OCI-LY1 (cell line): ENCODE measurements at regions not wholly inside any gene's neighbourhood (a gene's known extent, or its start where the extent isn't known, plus 50 kb on each side); places are given as distances from the start of the nearest gene placed in this dataset.

Experiments used
- H2AFZ ChIP-seq: fragments of 200-600 bp; sonication (generic), shearing (Covaris generic); 2 replicates; pipeline ENCODE4 v1.6.0; 2014; ENCODE audit warnings: antibody characterized with exemption, mild to moderate bottlenecking, low read length
- H3F3A ChIP-seq: fragments of 200-600 bp; sonication (generic), shearing (Covaris generic); 2 replicates; pipeline ENCODE4 v1.6.0; 2014; ENCODE audit warnings: mild to moderate bottlenecking, antibody characterized with exemption, low read length, moderate library complexity; ENCODE audit not compliant: insufficient read depth
- H3K27ac ChIP-seq: fragments of 200-600 bp; sonication (generic); 2 replicates; pipeline ENCODE4 v1.5.1; 2014; ENCODE audit warnings: low read length, mixed run types, mild to moderate bottlenecking, low read depth; ENCODE audit not compliant: poor library complexity, severe bottlenecking
- H3K27me3 ChIP-seq: fragments of 200-600 bp; sonication (generic); 2 replicates; pipeline ENCODE4 v1.6.0; 2014; ENCODE audit warnings: antibody characterized with exemption, mild to moderate bottlenecking, low read length, moderate library complexity; ENCODE audit not compliant: insufficient read depth
- H3K36me3 ChIP-seq: fragments of 200-600 bp; sonication (generic); 2 replicates; pipeline ENCODE4 v1.6.1; 2014; ENCODE audit warnings: mild to moderate bottlenecking, antibody characterized with exemption, low read length, moderate library complexity, mixed read lengths; ENCODE audit not compliant: insufficient read depth
- H3K4me1 ChIP-seq: fragments of 200-600 bp; sonication (generic); 2 replicates; pipeline ENCODE4 v1.5.1; 2014; ENCODE audit warnings: mild to moderate bottlenecking, low read length, moderate library complexity; ENCODE audit not compliant: insufficient read depth, severe bottlenecking
- H3K4me2 ChIP-seq: fragments of 200-600 bp; sonication (generic), shearing (Covaris generic); 2 replicates; pipeline ENCODE4 v1.6.1; 2014; ENCODE audit warnings: low read length
- H3K4me3 ChIP-seq: fragments of 200-600 bp; sonication (generic); 2 replicates; pipeline ENCODE4 v1.5.1; 2014; ENCODE audit warnings: low read length, low read depth, mild to moderate bottlenecking, mixed read lengths; ENCODE audit not compliant: poor library complexity, severe bottlenecking
- H3K79me2 ChIP-seq: fragments of 200-600 bp; shearing (Covaris generic); 2 replicates; pipeline ENCODE4 v1.6.1; 2016; ENCODE audit warnings: mixed run types, low read length, mixed read lengths; ENCODE audit not compliant: insufficient read depth
- H3K9ac ChIP-seq: fragments of 200-600 bp; sonication (generic), shearing (Covaris generic); 2 replicates; pipeline ENCODE4 v1.6.1; 2014; ENCODE audit warnings: mild to moderate bottlenecking, low read length, mixed read lengths
- H3K9me2 ChIP-seq: fragments of 200-600 bp; sonication (generic), shearing (Covaris generic); 2 replicates; pipeline ENCODE4 v1.6.1; 2014; ENCODE audit warnings: low read depth, mild to moderate bottlenecking, low read length, mixed read lengths
- H3K9me3 ChIP-seq: fragments of 200-600 bp; shearing (Covaris generic); 2 replicates; pipeline ENCODE4 v1.6.1; 2014; ENCODE audit warnings: low read length, mixed read lengths
- H4K20me1 ChIP-seq: fragments of 200-600 bp; sonication (generic), shearing (Covaris generic); 2 replicates; pipeline ENCODE4 v1.6.0; 2016; ENCODE audit warnings: mild to moderate bottlenecking, low read length; ENCODE audit not compliant: insufficient read depth
- EZH2 ChIP-seq: fragments of 200-600 bp; sonication (generic), shearing (Covaris generic); IDR thresholded peaks from 2 replicates; pipeline ENCODE4 v1.8.0; 2017; ENCODE audit warnings: borderline replicate concordance, mixed run types, mild to moderate bottlenecking, antibody characterized with exemption, low read length, moderate library complexity, mixed read lengths
- TF ChIP-seq, protein P1 (sequence below): fragments of 200-600 bp; sonication (generic), shearing (Covaris generic); IDR thresholded peaks from 2 replicates; pipeline ENCODE4 v1.5.1; 2017; ENCODE audit warnings: mild to moderate bottlenecking, antibody characterized with exemption, low read length, moderate library complexity, mixed read lengths

DNA sequence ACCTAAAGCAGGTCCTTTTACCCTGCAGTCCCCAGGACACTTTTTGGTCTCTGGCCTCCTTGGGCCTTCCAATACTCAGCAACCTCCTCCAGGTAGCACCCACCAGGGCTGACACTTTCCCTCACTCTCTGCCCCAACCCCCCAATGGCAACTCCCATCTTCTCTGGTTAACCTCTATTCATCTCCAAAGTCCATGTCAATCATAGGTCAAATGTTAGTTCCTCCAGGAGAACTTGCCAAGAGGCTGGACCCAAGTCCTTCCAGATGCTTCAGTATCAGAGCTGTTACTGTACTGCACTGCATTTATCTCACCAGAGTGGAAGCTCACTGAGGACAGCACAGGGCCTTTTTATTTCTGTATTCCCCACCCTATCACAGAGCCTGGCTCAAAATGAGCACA lies 295.0 kb upstream of the KLF14 start:
- Histone ChIP-seq H3K9me3 (no peaks in the 10 kb centered on the region), H3K27me3 (no peaks in the 10 kb centered on the region), H3K9ac (no peak overlapping the region), H3K4me3 (no peak overlapping the region), H3K36me3 (peaks cover 60% of the 10 kb centered on the region), H4K20me1 (peaks cover 3% of the 10 kb centered on the region; the same call in 1 of the 2 replicates), H3K4me1 (peaks cover 79% of the 10 kb centered on the region), H2AFZ (no peak overlapping the region), H3K79me2 (peaks cover 83% of the 10 kb centered on the region), H3K4me2 (no peak overlapping the region), H3K27ac (peak overlapping the region; percentile 17), H3K9me2 (no peaks in the 10 kb centered on the region), H3F3A (0 out of 2 replicates have a peak, but pooled peaks cover 3% of the 10 kb centered on the region)
- TF ChIP-seq, protein P1, sequence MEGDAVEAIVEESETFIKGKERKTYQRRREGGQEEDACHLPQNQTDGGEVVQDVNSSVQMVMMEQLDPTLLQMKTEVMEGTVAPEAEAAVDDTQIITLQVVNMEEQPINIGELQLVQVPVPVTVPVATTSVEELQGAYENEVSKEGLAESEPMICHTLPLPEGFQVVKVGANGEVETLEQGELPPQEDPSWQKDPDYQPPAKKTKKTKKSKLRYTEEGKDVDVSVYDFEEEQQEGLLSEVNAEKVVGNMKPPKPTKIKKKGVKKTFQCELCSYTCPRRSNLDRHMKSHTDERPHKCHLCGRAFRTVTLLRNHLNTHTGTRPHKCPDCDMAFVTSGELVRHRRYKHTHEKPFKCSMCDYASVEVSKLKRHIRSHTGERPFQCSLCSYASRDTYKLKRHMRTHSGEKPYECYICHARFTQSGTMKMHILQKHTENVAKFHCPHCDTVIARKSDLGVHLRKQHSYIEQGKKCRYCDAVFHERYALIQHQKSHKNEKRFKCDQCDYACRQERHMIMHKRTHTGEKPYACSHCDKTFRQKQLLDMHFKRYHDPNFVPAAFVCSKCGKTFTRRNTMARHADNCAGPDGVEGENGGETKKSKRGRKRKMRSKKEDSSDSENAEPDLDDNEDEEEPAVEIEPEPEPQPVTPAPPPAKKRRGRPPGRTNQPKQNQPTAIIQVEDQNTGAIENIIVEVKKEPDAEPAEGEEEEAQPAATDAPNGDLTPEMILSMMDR = no peak
- TF ChIP-seq EZH2 = no peak

DNA sequence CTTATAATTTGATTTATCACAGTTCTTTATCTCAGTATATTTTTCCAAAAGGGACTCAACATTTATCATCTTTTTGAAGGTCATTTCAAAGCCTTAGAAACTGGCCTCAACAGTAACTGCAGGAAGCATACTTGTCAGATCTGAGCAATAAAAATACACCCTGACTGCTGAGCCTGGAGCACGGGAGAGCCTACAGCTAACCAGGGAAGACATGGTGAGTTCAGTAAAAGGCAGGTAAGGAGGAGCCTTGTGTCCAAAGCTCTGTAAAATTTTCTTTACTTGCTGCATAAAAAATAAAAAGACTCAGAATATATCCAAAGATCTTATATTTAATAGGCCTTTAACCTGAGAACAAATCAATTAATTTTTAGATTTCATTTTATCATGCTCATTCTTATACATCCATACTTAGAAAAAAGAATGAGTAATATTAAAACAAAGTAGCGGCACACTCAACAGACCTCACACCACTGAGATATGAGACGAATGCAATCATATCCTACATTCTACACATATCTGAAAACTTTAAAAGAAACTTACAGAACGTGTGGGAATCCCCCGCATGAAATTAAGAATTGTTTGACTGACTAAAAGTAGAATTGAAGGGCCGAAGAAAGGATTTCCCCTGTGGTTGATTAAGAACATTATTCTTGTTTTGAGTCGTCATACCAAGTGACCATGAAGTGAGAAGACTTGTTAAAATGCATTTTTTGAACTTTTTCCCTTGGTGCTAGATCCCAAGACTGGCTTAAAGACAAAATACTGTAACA lies 296.4 kb upstream of the MKLN1 start:
- H3K4me2 ChIP-seq = peak overlapping the region; percentile 17; the same call in 1 of the 2 replicates
- H3K27ac ChIP-seq = peak overlapping the region; percentile 56
- peaks cover 3% of the 10 kb centered on the region; the same call in 1 of the 2 replicates for H4K20me1 ChIP-seq
- H3K27me3 ChIP-seq = no peaks in the 10 kb centered on the region
- H2AFZ ChIP-seq = no peak overlapping the region
- H3K4me1 ChIP-seq = peaks cover 93% of the 10 kb centered on the region
- H3K36me3 ChIP-seq = peaks cover 37% of the 10 kb centered on the region
- H3F3A ChIP-seq = 0 out of 2 replicates have a peak, but pooled peaks cover 3% of the 10 kb centered on the region
- peak overlapping the region; percentile 6; the same call in 1 of the 2 replicates for H3K9ac ChIP-seq
- H3K4me3 ChIP-seq = peak overlapping the region; percentile 2
- H3K9me3 ChIP-seq = no peaks in the 10 kb centered on the region
- TF ChIP-seq EZH2 = no peak
- TF ChIP-seq, protein P1 = no peak
- peaks cover 81% of the 10 kb centered on the region for H3K79me2 ChIP-seq
- H3K9me2 ChIP-seq = no peaks in the 10 kb centered on the region

DNA sequence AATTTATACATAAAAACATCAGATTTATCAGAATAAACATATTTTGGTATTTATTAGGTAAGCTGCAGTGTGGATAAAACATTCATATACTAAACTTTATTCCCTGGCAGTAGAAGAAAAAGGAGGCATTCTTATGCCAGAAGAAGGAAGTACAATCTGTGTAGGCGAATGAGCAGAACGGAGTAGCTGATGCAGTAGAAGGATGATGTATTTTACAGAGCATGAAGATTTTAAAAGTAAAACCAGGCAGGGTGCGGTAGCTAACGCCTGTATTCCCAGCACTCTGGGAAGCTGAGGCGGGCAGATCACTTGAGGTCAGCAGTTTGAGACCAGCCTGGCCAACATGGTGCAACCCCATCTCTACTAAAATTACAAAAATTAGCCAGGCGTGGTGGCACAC lies 294.9 kb upstream of the MKLN1 start:
- Histone ChIP-seq H3K9me2 (no peaks in the 10 kb centered on the region), H3K36me3 (peaks cover 33% of the 10 kb centered on the region), H2AFZ (no peak overlapping the region), H3K27me3 (no peaks in the 10 kb centered on the region), H3K27ac (peak overlapping the region; percentile 84), H3F3A (no peaks in the 10 kb centered on the region), H3K4me3 (no peak overlapping the region), H4K20me1 (peaks cover 5% of the 10 kb centered on the region; the same call in 1 of the 2 replicates), H3K9me3 (no peaks in the 10 kb centered on the region), H3K4me2 (no peak overlapping the region), H3K9ac (no peak overlapping the region), H3K4me1 (peaks cover 90% of the 10 kb centered on the region), H3K79me2 (peaks cover 82% of the 10 kb centered on the region)
- TF ChIP-seq, protein P1 = no peak
- TF ChIP-seq EZH2 = no peak
